HFFc6 (cell line): ENCODE measurements at regions not wholly inside any gene's neighbourhood (a gene's known extent, or its start where the extent isn't known, plus 50 kb on each side); places are given as distances from the start of the nearest gene placed in this dataset.
"Not testable (repeated sequence)": the region's sequence is repeated elsewhere in the genome, so short reads cannot be mapped to it uniquely, and the experiment has no call there.

Experiments
- DNase-seq: peaks from one replicate; pipeline ENCODE4 v3.0.0-alpha.2; 2018
- H3K27ac Mint-ChIP-seq: 2 replicates; pipeline ENCODE4 v1.8.0; 2020; ENCODE audit warnings: mild to moderate bottlenecking, mixed read lengths
- H3K27me3 Mint-ChIP-seq: 2 replicates; pipeline ENCODE4 v1.8.0; 2021; ENCODE audit warnings: mild to moderate bottlenecking, moderate library complexity, mixed read lengths; ENCODE audit not compliant: insufficient read depth
- H3K36me3 Mint-ChIP-seq: 2 replicates; pipeline ENCODE4 v1.8.0; 2021; ENCODE audit warnings: low read depth, mixed read lengths
- H3K4me1 Mint-ChIP-seq: 2 replicates; pipeline ENCODE4 v1.8.0; 2020; ENCODE audit warnings: low read depth, mixed read lengths
- H3K4me3 Mint-ChIP-seq: 2 replicates; pipeline ENCODE4 v1.8.0; 2020; ENCODE audit warnings: mild to moderate bottlenecking, moderate library complexity, mixed read lengths
- H3K9me3 Mint-ChIP-seq: 2 replicates; pipeline ENCODE4 v1.8.0; 2020; ENCODE audit warnings: mild to moderate bottlenecking, mixed read lengths
- TF ChIP-seq, protein P1 (sequence below): fragments of 200-600 bp; sonication (generic); IDR thresholded peaks from 2 replicates; pipeline ENCODE4 v1.5.0; 2021; ENCODE audit warnings: antibody characterized with exemption, mild to moderate bottlenecking

DNA sequence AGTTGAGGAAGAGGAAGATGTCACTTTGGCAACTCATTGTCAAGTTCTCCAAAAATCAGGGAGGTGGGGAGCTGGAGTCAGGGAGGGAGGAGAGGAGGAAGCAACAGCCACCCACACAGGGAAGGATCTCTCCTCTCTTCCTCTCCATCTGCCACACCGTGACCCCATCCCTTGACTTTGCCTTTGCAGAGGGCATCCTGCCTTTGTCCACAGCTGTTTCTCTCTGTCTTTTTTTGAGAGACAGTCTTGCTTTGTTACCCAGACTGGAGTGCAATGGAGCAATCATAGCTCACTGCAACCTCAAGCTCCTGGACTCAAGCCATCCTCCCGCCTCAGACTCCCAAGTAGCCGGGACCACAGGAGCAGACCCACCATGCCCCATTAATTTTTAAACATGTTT lies 276.0 kb downstream of the SHOX start:
- no peaks in the 10 kb centered on the region for H3K9me3 Mint-ChIP-seq
- DNase-seq, result no peak
- peaks cover 9% of the 10 kb centered on the region; the same call in 1 of the 2 replicates for H3K27me3 Mint-ChIP-seq
- no peak overlapping the region for H3K4me3 Mint-ChIP-seq
- no peaks in the 10 kb centered on the region for H3K36me3 Mint-ChIP-seq
- peaks cover 10% of the 10 kb centered on the region for H3K4me1 Mint-ChIP-seq
- no peak overlapping the region for H3K27ac Mint-ChIP-seq
- TF ChIP-seq, protein P1, sequence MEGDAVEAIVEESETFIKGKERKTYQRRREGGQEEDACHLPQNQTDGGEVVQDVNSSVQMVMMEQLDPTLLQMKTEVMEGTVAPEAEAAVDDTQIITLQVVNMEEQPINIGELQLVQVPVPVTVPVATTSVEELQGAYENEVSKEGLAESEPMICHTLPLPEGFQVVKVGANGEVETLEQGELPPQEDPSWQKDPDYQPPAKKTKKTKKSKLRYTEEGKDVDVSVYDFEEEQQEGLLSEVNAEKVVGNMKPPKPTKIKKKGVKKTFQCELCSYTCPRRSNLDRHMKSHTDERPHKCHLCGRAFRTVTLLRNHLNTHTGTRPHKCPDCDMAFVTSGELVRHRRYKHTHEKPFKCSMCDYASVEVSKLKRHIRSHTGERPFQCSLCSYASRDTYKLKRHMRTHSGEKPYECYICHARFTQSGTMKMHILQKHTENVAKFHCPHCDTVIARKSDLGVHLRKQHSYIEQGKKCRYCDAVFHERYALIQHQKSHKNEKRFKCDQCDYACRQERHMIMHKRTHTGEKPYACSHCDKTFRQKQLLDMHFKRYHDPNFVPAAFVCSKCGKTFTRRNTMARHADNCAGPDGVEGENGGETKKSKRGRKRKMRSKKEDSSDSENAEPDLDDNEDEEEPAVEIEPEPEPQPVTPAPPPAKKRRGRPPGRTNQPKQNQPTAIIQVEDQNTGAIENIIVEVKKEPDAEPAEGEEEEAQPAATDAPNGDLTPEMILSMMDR, result no peak

DNA sequence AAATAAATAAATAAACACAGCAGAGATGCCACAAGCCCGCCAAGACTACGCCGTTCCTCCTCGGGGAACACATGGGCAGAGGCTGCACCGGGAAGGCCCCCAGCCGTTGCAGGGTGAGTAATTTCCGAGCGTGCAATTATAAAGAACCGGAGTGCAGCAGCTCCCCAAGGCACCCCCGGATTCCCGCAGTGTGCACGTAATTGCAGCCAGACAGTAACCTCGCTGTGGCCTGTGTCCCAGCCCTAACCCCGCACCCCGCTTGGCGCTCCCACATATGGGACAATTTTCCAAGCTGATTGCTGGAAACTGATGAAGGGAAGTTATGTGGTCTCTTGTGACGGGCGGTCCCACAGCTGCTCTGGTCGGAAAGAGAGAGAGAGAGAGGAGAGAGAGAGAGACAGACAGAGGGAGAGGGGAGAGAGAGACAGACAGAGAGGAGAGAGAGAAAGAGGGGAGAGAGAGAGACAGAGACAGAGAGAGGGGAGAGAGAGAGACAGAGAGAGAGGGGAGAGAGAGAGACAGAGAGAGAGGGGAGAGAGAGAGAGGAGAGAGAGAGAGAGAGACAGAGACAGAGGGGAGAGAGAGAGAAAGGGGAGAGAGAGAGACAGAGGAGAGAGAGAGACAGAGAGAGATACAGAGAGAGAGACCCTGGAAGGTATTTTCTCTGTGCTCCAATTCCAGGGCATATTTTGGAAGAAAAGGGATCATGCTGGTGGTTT lies 275.4 kb downstream of the SHOX start:
- Mint-ChIP-seq H3K9me3 (no peaks in the 10 kb centered on the region), H3K27me3 (peaks cover 6% of the 10 kb centered on the region; the same call in 1 of the 2 replicates), H3K36me3 (no peaks in the 10 kb centered on the region), H3K4me3 (peak overlapping the region; percentile 39; the same call in 1 of the 2 replicates), H3K27ac (no peak overlapping the region), H3K4me1 (peaks cover 10% of the 10 kb centered on the region)
- DNase-seq, result no peak
- TF ChIP-seq, protein P1, result no peak

DNA sequence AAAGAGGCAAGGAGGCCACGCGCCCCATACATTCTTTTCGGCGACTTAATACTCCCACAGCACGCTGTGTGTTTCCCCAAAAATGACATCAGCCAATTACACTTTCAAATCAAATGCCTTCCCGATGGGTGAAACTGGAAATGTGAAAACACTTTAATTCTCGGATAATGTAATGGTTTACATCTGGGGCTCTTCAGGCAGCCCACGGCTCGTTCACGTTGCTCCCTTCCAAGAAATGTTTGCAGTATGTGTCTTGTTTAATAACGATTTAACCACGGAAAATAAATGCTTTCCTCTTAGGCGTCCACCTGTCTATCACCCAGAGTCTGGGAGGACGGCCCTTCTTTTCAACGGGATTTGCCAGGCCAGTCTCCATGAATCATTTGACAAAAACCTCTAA lies 272.5 kb downstream of the SHOX start:
- H3K27me3 Mint-ChIP-seq, result peaks cover 10% of the 10 kb centered on the region
- TF ChIP-seq, protein P1, result no peak
- no peak for DNase-seq
- H3K4me3 Mint-ChIP-seq, result no peak overlapping the region; the same call in 1 of the 2 replicates
- peaks cover 10% of the 10 kb centered on the region for H3K4me1 Mint-ChIP-seq
- no peak overlapping the region for H3K27ac Mint-ChIP-seq
- H3K9me3 Mint-ChIP-seq, result no peaks in the 10 kb centered on the region
- H3K36me3 Mint-ChIP-seq, result no peaks in the 10 kb centered on the region

DNA sequence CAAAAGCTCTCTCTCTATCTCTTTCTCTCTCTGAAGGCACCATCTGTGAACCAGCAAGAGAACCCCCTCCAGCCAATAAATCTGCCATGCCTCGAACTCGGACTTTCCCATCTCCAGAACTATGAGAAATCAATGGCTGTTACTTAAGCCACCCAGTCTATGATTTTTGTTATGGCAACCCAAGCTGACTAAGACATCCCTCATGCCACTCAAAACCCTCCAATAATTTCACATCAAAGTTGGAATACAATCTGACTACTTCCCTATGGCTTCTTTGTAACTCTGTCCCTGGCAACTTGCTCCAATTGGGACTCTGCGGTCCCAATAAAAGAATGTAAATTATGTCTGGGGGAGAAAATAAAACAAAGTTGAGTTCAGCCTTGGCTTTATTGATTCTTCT lies 265.7 kb downstream of the SHOX start:
- no peak overlapping the region for H3K4me3 Mint-ChIP-seq
- H3K9me3 Mint-ChIP-seq, result peaks cover 21% of the 10 kb centered on the region
- no peak overlapping the region for H3K27ac Mint-ChIP-seq
- H3K36me3 Mint-ChIP-seq, result no peaks in the 10 kb centered on the region
- no peaks in the 10 kb centered on the region for H3K4me1 Mint-ChIP-seq
- DNase-seq, result no peak
- H3K27me3 Mint-ChIP-seq, result peaks cover 22% of the 10 kb centered on the region
- TF ChIP-seq, protein P1, result no peak

DNA sequence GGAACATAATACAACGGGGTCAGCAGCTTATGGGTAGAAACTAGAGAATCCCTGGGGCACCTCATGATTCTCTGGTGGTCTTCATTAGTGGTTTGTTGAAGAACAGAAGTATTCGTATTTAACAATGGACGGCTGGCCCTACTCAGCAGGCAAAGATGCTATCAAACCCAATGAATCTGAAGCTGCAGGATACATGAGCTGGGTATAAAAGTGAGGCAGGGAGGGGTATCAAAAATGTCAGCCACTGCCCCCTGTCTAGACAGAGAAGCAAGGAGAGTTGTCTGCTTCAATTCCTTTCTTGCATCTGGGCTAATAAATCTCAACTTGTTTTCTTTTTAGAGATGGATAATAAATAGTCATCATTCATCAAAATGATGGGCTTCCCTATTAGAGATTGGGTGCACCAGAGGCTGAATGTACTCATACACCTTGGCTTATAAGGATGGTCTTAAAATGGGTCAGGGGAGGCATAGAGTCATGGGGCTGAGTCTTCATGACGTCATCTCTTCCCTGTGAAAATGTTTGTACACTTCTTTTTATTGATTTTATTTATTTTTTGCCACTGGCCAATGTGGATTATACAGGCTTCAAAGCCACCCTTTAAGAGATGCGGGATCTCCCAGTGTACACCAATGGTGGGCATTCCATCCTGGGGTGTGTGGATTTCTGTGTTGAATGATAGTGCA lies 259.5 kb downstream of the SHOX start:
- Mint-ChIP-seq H3K36me3 (no peaks in the 10 kb centered on the region), H3K4me1 (no peaks in the 10 kb centered on the region), H3K4me3 (no peak overlapping the region), H3K27me3 (peaks cover 6% of the 10 kb centered on the region), H3K9me3 (peaks cover 44% of the 10 kb centered on the region), H3K27ac (no peak overlapping the region)
- no peak for DNase-seq
- TF ChIP-seq, protein P1, result no peak

DNA sequence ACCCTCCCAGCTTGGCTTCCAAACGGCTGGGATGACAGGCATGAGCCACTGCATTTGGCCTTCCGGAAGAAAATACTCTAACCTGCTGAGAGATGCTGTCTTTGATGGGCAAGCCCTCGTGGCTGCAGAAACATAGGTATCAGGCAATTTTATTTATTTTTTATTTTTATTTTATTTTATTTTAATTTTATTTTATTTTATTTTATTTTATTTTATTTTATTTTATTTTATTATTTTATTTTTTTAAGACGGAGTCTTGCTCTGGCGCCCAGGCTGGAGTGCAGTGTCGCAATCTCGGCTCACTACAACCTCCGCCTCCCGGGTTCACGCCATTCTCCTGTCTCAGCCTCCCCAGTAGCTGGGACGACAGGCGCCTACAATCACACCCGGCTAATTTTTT lies 257.1 kb downstream of the SHOX start:
- H3K9me3 Mint-ChIP-seq, result peaks cover 36% of the 10 kb centered on the region
- H3K4me1 Mint-ChIP-seq, H3K27me3 Mint-ChIP-seq, H3K4me3 Mint-ChIP-seq, H3K36me3 Mint-ChIP-seq, DNase-seq, H3K27ac Mint-ChIP-seq: not testable (repeated sequence)
